BE2C (cell line): ENCODE measurements at regions not wholly inside any gene's neighbourhood (a gene's known extent, or its start where the extent isn't known, plus 50 kb on each side); places are given as distances from the start of the nearest gene placed in this dataset.

Source experiments
- DNase-seq: peaks from one replicate; pipeline ENCODE4 v3.0.0-alpha.2; 2020
- H3K27me3 ChIP-seq: fragments of 250-450 bp; sonication (Bioruptor Pico); 2 replicates; pipeline ENCODE4 v1.5.1; 2020; ENCODE audit warnings: mild to moderate bottlenecking
- H3K36me3 ChIP-seq: fragments of 250-450 bp; sonication (Bioruptor Pico); 2 replicates; pipeline ENCODE4 v1.5.1; 2020; ENCODE audit warnings: mild to moderate bottlenecking
- H3K4me1 ChIP-seq: fragments of 250-450 bp; sonication (Bioruptor Pico); 2 replicates; pipeline ENCODE4 v1.5.1; 2020
- H3K4me3 ChIP-seq: 2 replicates; pipeline ENCODE4 v1.5.1; 2011; ENCODE audit warnings: low read depth, low read length
- H3K9me3 ChIP-seq: fragments of 250-450 bp; sonication (Bioruptor Pico); 2 replicates; pipeline ENCODE4 v1.5.1; 2020
- CTCF ChIP-seq: IDR thresholded peaks from 2 replicates; pipeline ENCODE4 v1.5.1; 2012; ENCODE audit warnings: mild to moderate bottlenecking, low read depth, low read length

DNA sequence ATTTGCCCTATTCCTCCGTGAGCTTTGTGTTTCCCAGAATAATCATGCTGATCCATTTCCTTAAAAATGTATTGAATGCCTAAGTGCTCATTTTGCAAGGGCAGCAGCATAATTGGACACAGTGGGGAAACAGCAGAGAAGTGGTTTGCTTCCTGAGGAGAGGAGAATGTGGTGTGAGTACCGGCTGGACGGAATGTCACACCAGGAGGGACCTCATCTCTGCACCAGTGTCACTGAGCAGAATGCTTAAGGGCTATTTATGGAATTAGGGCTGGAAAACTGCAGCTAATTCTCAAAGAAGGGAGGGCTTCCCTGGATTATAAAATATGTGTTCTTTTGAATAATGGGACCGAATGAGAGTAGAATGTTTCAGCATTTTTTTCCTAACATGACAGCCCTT, 1100.6 kb upstream of the RBFOX1 start:
- no peak for TF ChIP-seq CTCF
- H3K4me1 ChIP-seq: no peaks in the 10 kb centered on the region

DNA sequence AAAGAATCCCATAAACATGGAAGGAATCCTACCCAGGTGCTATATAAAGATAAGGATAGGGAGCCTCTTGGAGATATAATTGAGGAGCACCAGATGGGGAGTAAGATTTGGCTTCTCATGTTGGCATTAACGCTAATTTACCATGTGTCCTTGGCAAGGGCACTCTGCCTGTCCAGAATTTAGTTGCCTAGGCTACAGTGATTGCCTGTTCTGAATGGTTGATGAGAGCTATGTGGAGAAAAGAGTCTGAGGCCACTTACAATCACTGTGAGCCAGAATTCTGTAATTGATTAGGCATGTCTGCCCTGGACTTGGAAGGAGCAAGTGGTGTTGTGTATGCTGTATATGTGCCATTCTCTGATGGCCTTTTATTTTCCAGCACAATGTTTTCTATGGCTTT, 1101.2 kb upstream of the RBFOX1 start:
- Histone ChIP-seq H3K36me3 (no peaks in the 10 kb centered on the region), H3K9me3 (no peaks in the 10 kb centered on the region), H3K4me3 (no peak overlapping the region), H3K27me3 (no peaks in the 10 kb centered on the region), H3K4me1 (no peaks in the 10 kb centered on the region)
- no peak for TF ChIP-seq CTCF
- DNase-seq: no peak

More for the DNA sequence above, 1100.6 kb upstream of the RBFOX1 start:
- no peak overlapping the region for H3K4me3 ChIP-seq
- H3K9me3 ChIP-seq: no peaks in the 10 kb centered on the region
- no peak for DNase-seq
- no peaks in the 10 kb centered on the region for H3K36me3 ChIP-seq
- H3K27me3 ChIP-seq: no peaks in the 10 kb centered on the region

GRCh38 chr16:6229186-6229585, 1103.5 kb upstream of the RBFOX1 start:
- H3K9me3 ChIP-seq: no peaks in the 10 kb centered on the region
- H3K4me1 ChIP-seq: no peaks in the 10 kb centered on the region
- TF ChIP-seq CTCF: no peak
- H3K36me3 ChIP-seq: no peaks in the 10 kb centered on the region
- DNase-seq: no peak
- no peaks in the 10 kb centered on the region for H3K27me3 ChIP-seq
- H3K4me3 ChIP-seq: no peak overlapping the region

- TF ChIP-seq CTCF: no peak
- no peak for DNase-seq
- Histone ChIP-seq H3K27me3 (no peaks in the 10 kb centered on the region), H3K4me3 (no peak overlapping the region), H3K9me3 (no peaks in the 10 kb centered on the region), H3K4me1 (no peaks in the 10 kb centered on the region), H3K36me3 (no peaks in the 10 kb centered on the region)
Observed at GRCh38 chr16:6218855-6219254, 1113.8 kb upstream of the RBFOX1 start.

DNA sequence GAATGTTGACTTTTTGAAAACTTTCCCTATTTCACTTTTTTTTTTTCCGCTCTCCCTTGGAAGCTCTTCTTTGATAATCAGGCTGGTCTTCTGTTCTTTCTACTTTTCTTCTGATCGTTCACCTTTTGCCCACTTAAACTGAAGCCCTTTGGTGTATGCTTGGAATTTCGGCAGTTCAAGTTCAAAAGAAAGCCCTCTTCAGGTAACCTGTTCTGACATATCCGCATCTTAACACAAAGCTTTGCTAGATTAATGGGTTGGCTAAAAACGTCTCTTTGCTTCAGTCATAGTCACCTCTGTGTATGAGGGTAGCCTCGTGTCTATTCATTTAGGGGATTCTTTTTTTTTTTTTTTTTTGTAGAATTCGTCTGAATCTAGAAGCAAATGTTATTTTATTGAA, 1115.8 kb upstream of the RBFOX1 start:
- Histone ChIP-seq H3K4me3 (no peak overlapping the region), H3K4me1 (no peaks in the 10 kb centered on the region), H3K36me3 (no peaks in the 10 kb centered on the region), H3K27me3 (no peaks in the 10 kb centered on the region), H3K9me3 (no peaks in the 10 kb centered on the region)
- no peak for DNase-seq
- TF ChIP-seq CTCF: no peak

DNA sequence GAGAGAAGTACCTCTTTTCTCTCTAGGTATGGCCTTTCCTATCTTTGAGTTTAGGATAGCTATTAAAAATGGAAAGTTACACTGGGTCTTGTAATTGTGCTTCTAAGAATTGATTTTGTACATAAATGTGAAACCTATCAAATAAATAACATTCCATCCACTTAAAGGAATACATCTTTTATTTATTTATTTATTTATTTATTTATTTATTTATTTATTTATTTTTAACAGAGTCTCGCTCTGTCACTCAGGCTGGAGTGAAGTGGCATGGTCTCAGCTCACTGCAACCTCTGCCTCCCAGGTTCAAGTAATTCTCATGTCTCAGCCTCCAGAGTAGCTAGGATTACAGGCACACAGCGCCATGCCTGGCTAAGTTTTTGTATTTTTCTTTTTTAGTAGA, 1114.0 kb upstream of the EEF2KMT start:
- Histone ChIP-seq H3K27me3 (no peaks in the 10 kb centered on the region), H3K4me3 (no peak overlapping the region), H3K4me1 (no peaks in the 10 kb centered on the region), H3K9me3 (no peaks in the 10 kb centered on the region), H3K36me3 (no peaks in the 10 kb centered on the region)
- no peak for TF ChIP-seq CTCF
- DNase-seq: no peak
